ENCODE measurements at regions not wholly inside any gene's neighbourhood (a gene's known extent, or its start where the extent isn't known, plus 50 kb on each side); places are given as distances from the start of the nearest gene placed in this dataset.

DNA sequence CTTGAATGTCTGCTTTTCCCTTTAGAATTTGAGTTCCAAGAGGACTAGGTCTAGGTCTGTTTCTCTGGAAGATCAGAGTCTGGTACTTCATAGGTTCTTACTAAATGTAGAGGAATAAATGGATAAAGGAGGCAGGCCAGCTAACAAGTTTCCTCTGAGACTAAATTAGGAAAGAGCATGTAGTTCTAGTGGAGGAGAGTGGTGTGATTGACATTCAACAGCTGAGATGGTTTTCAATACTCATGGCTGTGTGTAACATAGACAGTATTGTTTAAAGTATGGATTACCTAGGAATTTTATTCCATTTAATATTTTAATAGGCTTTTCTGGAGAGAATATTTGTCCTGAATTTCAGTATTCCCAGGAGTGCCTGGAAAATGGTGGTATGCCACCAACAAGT, 364.7 kb downstream of the METTL15 start:
- DNase-seq (ENCODE audit: low spot score), result no peak

DNA sequence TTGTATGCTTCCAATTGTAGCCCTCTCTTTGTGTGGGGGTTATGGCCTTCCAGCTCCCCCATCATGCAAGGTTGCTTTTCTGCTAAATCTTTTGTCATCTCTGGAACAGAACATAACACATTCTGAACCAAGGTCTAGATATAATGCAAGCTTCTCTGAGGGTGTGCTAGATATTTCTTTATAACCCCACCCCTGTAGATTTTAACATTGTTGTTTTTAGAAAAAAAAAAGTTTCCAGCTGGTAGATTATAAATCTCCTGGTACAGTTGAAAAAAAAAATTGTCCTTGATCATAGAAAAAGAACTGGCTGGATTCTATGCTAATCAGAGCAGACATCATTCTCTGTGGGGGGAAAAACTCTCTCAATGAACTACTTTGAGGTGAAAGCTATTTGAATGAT, 363.3 kb downstream of the METTL15 start:
- DNase-seq (ENCODE audit: low spot score), result no peak

DNA sequence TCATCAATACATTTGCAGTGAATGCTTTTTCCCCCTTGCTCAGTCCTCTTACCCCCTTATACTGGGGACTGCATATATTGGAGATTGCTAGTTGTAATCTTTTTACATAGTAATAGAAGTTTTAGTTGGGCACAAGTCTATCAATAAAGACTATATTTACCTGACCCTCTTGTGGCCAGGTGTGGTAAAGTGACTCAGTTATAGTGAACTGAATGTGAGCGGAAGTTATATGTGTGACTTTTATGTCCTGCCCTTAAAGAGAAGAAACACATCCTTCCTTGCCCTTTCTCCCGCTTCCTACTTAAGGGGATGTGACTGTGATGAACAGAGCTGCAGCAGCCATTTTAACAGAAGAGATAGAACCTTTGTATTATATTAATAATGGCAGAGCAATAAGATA, 362.0 kb downstream of the METTL15 start:
- DNase-seq (ENCODE audit: low spot score), result no peak

DNA sequence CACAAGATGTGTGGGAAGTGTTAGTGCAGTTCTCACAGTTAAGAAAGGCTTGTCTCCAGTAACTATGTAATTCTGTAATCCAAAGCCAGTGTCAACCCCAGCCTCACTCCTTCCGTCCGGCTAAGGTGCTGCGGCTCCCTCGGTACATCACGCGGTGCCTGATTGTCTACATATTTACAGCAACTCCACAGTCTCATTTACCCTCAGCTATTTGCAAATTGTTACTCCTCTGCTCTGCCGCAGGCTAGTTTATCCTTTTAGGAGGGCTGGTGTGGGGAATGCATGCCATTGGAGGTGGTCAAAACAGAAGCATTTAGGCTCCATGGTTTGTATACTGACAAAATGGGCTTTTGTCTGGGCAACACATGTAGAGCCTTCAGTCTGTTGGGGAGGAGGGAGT, 358.3 kb downstream of the METTL15 start:
- DNase-seq (ENCODE audit: low spot score), result no peak

DNA sequence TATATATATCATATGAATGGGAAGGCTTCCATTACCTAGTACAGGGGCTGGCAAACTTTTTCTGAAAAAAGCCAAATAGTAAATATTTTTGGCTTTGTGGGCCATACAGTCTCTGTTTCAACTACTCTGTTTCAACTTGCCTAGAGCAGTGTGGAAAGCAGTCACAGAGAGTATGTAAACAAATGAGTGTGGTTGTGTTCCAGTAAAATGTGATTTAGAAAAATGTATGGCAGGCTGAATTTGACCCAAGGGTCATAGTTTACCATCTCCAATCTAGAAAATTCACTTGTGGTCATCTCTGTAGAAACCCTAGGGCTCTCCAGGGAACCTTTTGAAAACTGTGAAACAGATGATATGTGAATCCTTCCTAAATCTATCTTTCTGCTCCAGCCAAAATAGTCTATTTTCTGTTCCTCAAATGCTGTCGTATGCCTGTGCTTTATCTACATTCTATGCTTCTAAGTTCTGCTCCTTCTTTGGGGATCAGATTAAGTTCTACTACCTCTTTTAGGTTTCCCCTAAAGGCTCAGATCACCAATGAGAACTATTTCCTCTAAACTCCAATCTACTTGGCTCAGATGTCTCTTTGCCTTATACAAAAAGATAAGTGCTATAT, 356.2 kb downstream of the METTL15 start:
- peak; percentile 24 for DNase-seq (ENCODE audit: low spot score)

DNA sequence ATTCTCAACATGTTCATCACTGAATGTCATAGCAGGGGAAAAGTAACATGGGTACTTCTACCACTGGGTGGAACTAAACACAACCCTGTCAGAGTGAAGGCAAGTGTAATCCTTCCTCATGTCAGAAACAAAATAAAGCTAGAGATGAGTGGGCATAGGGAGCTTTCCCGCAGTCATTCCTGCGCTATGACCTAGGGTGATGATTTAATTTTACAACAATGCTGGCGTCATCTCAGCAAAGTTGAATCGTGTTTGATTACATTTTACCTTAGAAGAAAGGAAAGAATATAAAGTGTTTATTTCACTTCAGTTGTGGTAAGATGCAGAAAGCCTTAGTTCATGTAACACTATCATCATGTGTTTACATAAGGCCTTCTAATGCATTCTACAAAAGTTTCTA, 355.6 kb downstream of the METTL15 start:
- no peak for DNase-seq (ENCODE audit: low spot score)

DNA sequence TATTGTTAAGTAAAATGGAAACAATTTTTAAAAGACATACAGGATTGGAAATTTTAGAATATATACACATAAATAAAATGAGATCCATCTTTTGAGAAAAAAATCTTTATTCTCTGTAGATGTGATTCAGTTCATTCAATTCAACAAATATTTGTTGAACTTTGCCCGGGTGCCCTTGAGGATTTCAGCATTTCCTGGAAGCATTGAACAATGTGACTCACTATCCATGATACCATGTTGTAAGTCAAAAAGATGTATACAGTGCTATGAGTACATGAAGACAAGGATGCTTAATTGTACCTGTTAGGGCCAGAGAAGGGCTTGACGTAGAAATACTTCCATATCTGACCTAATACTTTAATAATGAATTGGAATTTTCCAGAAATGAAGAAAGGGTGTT, 353.7 kb downstream of the METTL15 start:
- DNase-seq (ENCODE audit: low spot score), result no peak

DNA sequence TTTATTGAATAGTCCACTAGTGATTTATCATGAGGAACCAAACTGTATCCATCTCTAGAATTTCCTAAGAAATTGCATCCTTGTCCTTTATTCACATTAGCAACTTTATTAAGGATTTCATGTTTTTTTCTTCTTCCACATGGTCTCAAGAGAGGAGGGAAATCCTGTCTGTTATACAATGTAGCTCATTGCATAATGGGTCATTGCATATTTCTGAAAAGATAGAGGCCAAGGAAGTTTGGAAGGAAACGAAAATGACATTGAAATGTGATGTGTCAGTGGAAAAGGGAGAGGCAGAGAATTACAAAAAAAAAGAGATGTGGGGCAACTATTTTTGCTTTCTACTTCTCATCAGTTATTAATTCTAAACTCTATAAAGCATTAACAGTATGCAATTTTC, 353.1 kb downstream of the METTL15 start:
- DNase-seq (ENCODE audit: low spot score), result no peak

DNA sequence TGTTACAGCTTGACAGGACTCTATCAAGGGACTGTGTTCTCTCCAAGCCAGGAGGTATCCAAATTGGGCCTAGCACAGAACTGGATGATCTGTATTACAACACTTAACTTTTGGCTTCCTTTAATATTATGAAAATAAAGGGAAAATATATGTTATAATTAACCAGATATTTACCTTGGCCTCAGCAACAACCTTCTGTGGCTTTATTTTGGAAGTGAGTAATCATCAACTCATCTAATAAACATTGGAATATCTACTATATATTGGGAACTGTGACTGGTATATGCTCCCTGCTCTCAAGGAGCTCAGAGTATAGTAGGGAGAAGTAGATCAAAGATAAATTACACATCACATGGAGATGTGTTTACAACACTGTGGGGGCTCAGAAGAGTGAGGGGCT, 352.2 kb downstream of the METTL15 start:
- no peak for DNase-seq (ENCODE audit: low spot score)

DNA sequence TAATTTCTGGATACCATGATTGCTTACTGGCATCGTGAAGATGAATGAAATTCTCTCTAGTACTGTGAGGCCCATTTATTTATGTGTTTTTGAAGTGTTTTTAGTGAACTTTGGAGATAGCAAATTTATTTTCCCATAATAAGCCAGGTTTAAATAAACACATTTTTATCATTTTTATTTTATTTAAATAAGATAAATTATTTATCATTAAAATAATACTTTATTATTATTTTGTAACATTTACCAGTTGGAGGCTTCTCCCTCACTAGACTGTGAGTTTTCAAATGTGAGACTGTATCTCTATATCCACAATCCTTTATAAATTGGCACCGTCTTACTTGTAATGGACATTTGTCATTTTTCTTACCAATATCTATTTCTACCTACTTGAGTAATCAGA, 351.7 kb downstream of the METTL15 start:
- DNase-seq (ENCODE audit: low spot score), result no peak

DNA sequence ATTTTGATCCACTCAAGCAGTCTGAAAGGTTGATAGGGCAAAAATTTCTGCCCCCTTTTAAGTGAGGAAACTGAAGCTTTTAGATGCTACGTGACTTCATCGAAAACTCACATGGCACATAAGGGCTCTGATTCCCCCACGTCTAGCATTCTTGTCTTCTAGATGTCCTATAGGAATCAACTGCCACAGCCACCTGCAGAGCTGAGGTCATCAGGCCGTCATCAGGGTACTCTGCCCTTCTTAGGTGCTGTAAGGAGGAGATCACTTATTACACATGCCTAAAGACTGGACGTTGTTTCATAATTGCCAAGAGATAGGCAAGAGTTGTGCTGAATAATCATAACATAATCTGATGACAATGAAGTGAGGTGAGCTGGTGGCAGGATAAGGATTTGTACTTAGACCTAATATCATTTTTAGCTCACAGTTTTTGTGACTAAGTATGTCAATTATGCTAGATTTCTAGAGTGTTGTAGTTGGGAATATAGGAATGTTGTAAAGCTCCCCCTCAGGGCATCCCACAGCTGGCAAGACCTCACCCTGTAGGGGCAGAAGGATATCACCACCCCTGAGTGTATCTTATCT, 349.4 kb downstream of the METTL15 start:
- DNase-seq (ENCODE audit: low spot score), result no peak

DNA sequence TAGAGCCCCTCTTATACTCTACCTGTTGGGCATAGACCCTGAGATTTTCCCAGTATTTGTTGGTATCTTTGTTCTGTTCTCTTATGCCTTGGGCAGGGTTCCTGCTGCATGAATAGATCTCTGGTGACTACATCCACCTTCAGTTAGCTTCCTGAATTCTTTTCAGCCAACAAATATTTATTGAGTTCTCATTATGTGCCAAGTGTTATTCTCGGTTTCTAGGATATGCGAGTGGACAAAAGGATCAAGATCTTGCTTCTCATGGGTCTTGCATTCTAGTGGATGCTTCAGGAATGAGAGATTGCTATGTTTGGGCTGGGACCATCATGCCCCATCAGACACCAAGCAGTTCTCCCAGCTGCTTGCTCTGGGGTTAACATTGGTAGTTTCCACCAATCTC, 340.0 kb downstream of the METTL15 start:
- DNase-seq (ENCODE audit: low spot score), result no peak

DNA sequence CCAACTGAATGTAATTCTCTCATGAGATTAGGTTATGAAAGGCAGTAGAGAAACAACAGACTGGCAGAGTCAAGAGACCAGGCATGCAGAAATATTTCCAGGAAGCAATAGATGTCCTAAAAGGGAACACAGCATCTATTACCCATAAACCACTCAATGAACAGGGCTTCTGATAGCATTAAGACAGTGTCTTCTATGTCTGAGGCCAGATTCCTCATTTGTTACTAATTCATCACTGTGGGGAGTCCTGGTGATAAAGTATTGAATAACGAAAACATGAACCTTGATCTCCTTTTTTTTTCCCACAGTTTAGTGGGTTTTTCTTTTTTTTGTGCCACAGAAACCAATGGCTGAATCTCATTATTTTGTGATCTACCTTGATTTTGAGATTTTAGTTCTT, 339.0 kb downstream of the METTL15 start:
- no peak for DNase-seq (ENCODE audit: low spot score)

DNA sequence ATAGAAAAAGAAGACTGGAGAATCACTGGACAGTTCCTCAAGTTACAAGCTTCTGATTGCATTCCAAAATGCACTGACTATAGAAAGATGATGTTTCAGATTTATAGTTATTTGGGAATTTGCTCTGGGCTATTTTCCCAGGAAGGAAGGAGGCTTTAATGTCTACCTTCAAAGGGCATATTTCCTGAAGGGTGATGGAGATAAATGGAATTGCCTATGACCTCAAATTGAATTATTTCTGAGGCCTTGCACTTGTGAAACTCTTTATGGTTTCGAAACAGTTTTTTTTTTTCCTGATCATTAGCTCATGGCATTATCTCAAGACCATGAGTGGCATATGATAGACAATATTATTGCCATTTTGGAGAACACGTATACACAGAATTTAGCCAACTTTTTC, 333.9 kb downstream of the METTL15 start:
- DNase-seq (ENCODE audit: low spot score), result no peak

DNA sequence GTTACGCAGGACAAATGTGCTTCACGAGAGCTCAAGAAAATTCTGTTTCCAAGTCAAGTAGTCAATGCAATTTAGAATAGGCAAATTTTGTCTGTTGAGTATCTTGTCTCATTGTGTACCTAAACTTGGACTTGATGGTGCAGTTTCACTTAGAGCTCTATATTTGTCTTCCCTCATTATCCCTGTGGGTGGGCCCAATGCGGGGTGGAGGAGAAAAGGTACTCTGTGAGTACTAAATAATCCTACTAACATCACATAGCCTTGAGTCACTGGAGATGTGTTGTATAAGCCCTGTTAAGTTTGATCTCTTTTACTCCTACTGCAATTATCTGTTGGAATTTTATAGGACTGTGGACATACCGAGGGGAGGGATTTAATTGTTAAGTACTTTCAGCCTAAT, 331.2 kb downstream of the METTL15 start:
- no peak for DNase-seq (ENCODE audit: low spot score)

DNA sequence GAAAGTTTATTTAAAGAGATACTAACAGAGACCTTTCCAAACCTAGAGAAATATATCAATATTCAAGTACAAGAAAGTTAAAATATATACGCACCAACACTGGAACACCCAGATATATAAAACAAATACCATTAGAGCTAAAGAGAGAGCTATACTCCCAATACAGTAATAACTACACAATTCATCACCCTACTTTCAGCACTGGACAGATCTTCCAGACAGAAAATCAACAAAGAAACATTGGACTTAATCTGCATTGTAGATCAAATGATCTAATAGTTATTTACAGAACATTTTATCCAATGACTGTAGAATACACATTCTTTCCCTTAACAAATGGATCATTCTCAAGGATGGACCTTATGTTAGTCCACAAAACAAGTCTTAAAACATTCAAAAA, 311.9 kb downstream of the METTL15 start:
- DNase-seq (ENCODE audit: low spot score), result no peak

DNA sequence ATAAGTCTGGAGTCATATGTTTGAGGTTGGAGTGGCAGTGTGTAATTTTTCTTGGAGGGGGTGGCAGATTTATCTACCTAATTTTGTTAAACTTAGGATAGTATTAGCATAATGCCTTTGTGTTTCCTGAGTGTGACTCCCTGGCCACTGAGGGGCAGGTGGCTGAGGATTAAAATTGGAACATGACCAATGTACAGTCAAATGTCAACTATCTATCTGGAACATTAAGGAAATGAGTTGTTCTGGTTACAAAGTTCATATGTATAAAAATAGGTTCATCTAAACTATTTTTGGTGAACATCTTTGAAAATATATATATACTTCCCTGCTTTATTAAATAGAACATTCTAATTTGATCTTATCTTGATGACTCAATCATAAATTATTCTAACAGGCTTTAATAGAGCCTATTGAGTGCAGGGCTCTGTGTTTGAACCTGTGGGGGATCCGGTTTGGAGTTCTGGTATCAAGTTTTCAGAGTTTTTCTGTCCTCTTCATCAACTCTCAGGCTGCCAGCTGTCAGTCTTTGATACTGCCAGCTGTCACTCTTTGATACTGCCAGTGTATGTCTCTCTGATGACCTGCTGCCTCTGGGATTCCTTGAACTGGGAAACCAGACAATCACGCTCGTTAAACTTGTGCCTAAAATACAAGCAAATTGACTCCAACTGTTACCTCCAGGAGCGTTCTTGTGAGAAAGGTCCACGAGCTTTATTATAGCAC, 309.6 kb downstream of the METTL15 start:
- DNase-seq (ENCODE audit: low spot score), result no peak

DNA sequence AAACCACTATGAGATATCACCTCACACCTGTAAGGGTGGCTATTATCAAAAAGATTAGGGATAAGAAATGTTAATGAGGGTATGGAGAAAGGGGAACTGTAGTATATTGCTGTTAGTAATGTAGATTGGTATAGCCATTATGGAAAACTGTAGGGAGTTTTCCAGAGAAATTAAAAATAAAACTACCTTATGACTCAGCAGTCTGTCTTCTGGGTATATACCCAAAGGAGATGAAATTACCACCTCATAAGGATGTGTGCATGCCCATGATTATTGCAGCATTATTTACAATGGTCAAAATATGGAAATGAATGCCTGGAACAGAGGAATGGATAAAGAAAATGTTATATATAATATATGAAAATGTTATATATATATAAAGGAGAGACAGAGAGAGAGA, 303.8 kb downstream of the METTL15 start:
- DNase-seq (ENCODE audit: low spot score), result no peak

DNA sequence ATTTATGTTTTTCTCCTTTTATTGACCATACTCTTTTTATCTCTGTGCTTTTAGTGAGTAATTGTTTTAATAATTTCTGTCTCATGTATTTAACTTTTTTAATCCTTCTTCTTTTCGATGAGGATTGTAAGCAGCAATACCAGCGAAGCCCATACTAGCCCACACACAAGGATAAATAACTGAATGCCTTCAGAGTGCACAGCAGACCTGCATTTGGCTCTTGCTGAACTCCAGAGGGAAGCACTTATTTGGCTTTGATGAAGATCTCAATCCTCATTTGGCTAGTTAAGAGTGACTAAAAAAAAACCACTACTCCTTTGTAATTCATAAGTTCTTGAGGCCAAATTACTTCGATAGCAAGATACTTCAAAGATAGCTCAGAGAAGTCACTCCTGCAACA, 293.3 kb downstream of the METTL15 start:
- DNase-seq (ENCODE audit: low spot score), result no peak

DNA sequence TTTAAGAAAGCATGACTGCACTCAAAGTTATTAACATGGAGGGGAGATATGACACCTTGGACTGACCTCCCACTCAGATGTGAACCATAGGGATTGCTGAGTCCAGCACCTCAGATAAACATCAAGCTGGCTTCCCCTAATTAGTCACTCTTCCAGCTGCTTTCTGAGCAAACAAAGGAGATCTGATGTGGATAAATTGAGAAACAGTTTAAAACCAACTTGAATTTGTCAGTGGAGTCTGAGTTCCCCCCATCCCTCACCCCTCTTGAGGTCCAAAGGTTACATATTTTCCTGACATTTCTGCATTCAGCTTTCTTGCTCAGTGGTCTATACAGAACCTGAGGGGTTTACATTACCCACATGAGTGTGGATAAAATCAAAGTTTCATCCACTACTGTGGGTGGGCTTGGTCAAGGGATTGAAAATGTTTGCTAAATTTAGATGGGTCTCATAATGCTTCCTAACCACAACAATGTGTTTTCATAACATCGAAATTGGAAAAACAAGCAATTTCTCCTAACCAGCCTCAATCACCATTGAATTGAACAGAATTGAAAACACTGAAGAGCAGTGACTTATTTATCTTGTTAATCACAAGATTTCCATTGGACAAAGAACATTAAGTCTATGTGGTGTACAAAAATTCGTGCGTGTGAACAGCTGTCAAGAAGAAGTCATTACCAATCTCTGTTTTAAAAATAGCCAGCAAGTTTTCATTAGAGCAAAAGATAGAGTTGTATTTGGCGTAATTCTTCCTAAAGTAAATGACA, 292.3 kb downstream of the METTL15 start:
- no peak for DNase-seq (ENCODE audit: low spot score)

DNA sequence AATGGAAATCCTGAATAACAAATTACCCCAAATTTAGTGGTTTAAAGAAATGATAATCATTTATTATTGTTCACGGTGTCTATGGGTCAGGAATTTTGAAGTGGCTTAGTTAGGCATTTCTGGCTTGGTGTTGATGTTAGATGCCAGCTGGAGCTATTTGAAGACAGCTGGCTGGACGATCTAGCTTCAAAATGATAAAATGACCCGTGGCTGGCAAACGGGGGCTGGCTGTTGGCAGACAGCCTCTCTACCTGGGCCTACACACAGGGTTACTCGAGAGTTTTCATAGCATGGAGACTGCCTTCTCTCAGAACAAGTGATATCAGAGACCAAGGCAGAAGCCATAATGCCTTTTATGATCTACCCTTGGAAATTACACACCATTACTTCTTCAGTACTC, 285.2 kb downstream of the METTL15 start:
- no peak for DNase-seq (ENCODE audit: low spot score)

DNA sequence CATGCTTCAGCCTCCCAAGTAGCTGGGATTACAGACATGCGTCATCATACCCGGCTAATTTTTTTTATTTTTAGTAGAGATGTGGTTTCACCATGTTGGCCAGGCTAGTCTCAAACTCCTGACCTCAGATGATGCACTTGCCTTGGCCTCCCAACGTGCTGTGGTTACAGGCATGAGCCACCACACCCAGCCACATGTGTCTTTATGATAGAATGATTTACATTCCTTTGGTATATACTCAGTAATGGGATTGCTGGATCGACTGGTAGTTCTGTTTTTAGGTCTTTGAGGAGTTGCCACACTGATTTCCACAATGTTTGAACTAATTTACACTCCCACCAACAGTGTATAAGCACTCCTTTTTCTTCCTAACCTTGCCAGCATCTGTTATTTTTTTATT, 276.2 kb downstream of the METTL15 start:
- DNase-seq (ENCODE audit: low spot score), result no peak

DNA sequence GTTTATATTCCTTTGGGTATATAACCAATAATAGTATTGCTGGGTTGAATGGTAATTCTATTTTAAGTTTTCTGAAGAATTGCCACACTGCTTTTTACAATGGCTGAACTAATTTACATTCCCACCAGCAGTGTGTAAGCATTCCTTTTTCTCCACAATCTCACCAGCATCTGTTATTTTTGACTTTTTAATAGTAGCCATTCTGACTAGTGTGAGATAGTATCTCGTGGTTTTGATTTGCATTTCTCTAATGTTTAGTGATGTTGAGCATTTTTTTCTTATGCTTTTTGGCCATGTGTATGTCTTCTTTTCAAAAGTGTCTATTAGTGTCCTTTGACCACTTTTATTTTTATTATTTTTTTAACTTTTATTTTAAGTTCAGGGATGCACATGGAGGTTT, 275.3 kb downstream of the METTL15 start:
- no peak for DNase-seq (ENCODE audit: low spot score)
